ENCODE measurements at regions not wholly inside any gene's neighbourhood (a gene's known extent, or its start where the extent isn't known, plus 50 kb on each side); places are given as distances from the start of the nearest gene placed in this dataset.
A peak's percentile ranks its signal among the peaks of the same experiment; 100 is the strongest.

- Histone ChIP-seq H3K27me3 (replicated peaks; ENCODE audit: insufficient read depth, low read depth, low read length, poor library complexity) (no peaks in the 10 kb centered on the region), H3K4me1 (ENCODE audit: insufficient read depth, low read length, poor library complexity, severe bottlenecking) (no peaks in the 10 kb centered on the region), H3K36me3 (ENCODE audit: insufficient read depth, low read length, poor library complexity, severe bottlenecking) (no peaks in the 10 kb centered on the region), H3K9me3 (ENCODE audit: low read depth, low read length, poor library complexity, severe bottlenecking) (peaks cover 5% of the 10 kb centered on the region), H3K4me3 (ENCODE audit: low read depth, low read length, poor library complexity, severe bottlenecking) (no peak overlapping the region), H3K27ac (ENCODE audit: low read depth, low read length, poor library complexity, severe bottlenecking) (no peak overlapping the region)
- POLR2A ChIA-PET (ENCODE audit: low non-redundant PET), result no interaction called here
- intact Hi-C loops (cut with micrococcal nuclease; ENCODE audit: unreplicated experiment), result no loop called here
- DNase-seq (ENCODE audit: low spot score), result peak; percentile 1
- TF ChIP-seq EZH2 (IDR thresholded peaks at IDR 0.05; ENCODE audit: borderline replicate concordance, low read depth, low read length, poor library complexity, severe bottlenecking) (no peak), CTCF (conservative IDR thresholded peaks at IDR 0.05; ENCODE audit: low read depth, low read length) (no peak)
- BruUV-seq (replicated peaks), result no TSS peak
- CTCF ChIA-PET, result no interaction called here
These were observed 530.8 kb upstream of the BCHE start for GRCh38 chr3:166367947-166368533.

DNA sequence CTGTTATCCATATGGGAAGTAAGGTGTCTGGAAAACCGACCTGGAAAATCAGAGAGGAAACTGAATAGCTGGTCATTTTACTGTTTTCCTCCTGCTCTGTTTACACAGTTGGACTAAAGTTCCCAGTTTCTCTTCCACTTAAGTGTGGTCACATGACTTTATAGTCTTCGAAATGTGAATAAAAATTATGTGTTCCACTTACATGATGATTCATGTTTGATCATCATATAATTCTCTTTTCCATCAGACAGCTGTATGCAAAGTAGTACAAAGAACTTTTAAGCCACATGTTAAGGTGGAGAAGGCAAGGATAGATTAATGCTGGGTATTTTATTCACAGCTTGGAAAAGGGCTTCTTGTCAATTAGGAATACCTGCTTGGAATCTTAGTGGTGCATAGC, 525.5 kb upstream of the BCHE start:
- Histone ChIP-seq H3K27me3 (replicated peaks; ENCODE audit: insufficient read depth, low read depth, low read length, poor library complexity) (no peaks in the 10 kb centered on the region), H3K27ac (ENCODE audit: low read depth, low read length, poor library complexity, severe bottlenecking) (no peak overlapping the region), H3K9me3 (ENCODE audit: low read depth, low read length, poor library complexity, severe bottlenecking) (no peaks in the 10 kb centered on the region), H3K4me3 (ENCODE audit: low read depth, low read length, poor library complexity, severe bottlenecking) (no peak overlapping the region), H3K4me1 (ENCODE audit: insufficient read depth, low read length, poor library complexity, severe bottlenecking) (no peaks in the 10 kb centered on the region), H3K36me3 (ENCODE audit: insufficient read depth, low read length, poor library complexity, severe bottlenecking) (no peaks in the 10 kb centered on the region)
- intact Hi-C loops (cut with micrococcal nuclease; ENCODE audit: unreplicated experiment), result no loop called here
- ChIA-PET CTCF (no interaction called here), POLR2A (ENCODE audit: low non-redundant PET) (no interaction called here)
- BruUV-seq (replicated peaks), result no TSS peak
- DNase-seq (ENCODE audit: low spot score), result no peak
- no peak for TF ChIP-seq CTCF (conservative IDR thresholded peaks at IDR 0.05; ENCODE audit: low read depth, low read length)
- no peak for TF ChIP-seq EZH2 (IDR thresholded peaks at IDR 0.05; ENCODE audit: borderline replicate concordance, low read depth, low read length, poor library complexity, severe bottlenecking)

GRCh38 chr3:166360720-166361119, 523.5 kb upstream of the BCHE start:
- Histone ChIP-seq H3K27ac (ENCODE audit: low read depth, low read length, poor library complexity, severe bottlenecking) (no peak overlapping the region), H3K36me3 (ENCODE audit: insufficient read depth, low read length, poor library complexity, severe bottlenecking) (no peaks in the 10 kb centered on the region), H3K27me3 (replicated peaks; ENCODE audit: insufficient read depth, low read depth, low read length, poor library complexity) (no peaks in the 10 kb centered on the region), H3K4me3 (ENCODE audit: low read depth, low read length, poor library complexity, severe bottlenecking) (no peak overlapping the region), H3K4me1 (ENCODE audit: insufficient read depth, low read length, poor library complexity, severe bottlenecking) (no peaks in the 10 kb centered on the region), H3K9me3 (ENCODE audit: low read depth, low read length, poor library complexity, severe bottlenecking) (no peaks in the 10 kb centered on the region)
- ChIA-PET POLR2A (ENCODE audit: low non-redundant PET) (no interaction called here), CTCF (no interaction called here)
- DNase-seq (ENCODE audit: low spot score), result no peak
- no peak for TF ChIP-seq EZH2 (IDR thresholded peaks at IDR 0.05; ENCODE audit: borderline replicate concordance, low read depth, low read length, poor library complexity, severe bottlenecking)
- TF ChIP-seq CTCF (conservative IDR thresholded peaks at IDR 0.05; ENCODE audit: low read depth, low read length), result no peak
- no TSS peak for BruUV-seq (replicated peaks)
- intact Hi-C loops (cut with micrococcal nuclease; ENCODE audit: unreplicated experiment), result no loop called here

All from A673 (cell line).